ENCODE measurements at regions not wholly inside any gene's neighbourhood (a gene's known extent, or its start where the extent isn't known, plus 50 kb on each side); places are given as distances from the start of the nearest gene placed in this dataset.

GRCh38 chr2:237194906-237195305 is 109.2 kb downstream of the COPS8 start:
- no peak for TF ChIP-seq CTCF (IDR thresholded peaks at IDR 0.05)
- Histone ChIP-seq H3K27ac (no peak overlapping the region), H3K4me1 (peaks cover 0 to 32% (median 0%) of the 10 kb centered on the region in 9 donors), H3K27me3 (no peaks in the 10 kb centered on the region), H3K36me3 (no peaks in the 10 kb centered on the region), H3K9me3 (no peaks in the 10 kb centered on the region), H3K4me3 (no peak overlapping the region)
- intact Hi-C loops (cut with DNase I) = no loop called here
- DNase-seq (no peak), ATAC-seq (no peak)
- 95 to 97% methylated on average over 6 of the region's 6 CpGs for WGBS, 2 donors

- H3K4me1 ChIP-seq = peaks cover 0 to 26% (median 0%) of the 10 kb centered on the region in 9 donors
- H3K9me3 ChIP-seq = no peaks in the 10 kb centered on the region
- TF ChIP-seq CTCF (IDR thresholded peaks at IDR 0.05) = no peak
- 92 to 96% methylated on average over 10 of the region's 10 CpGs for WGBS, 2 donors
- H3K36me3 ChIP-seq = no peaks in the 10 kb centered on the region
- no peaks in the 10 kb centered on the region for H3K27me3 ChIP-seq
- intact Hi-C loops (cut with DNase I) = no loop called here
- no peak overlapping the region for H3K4me3 ChIP-seq
- ATAC-seq (no peak), DNase-seq (no peak)
- H3K27ac ChIP-seq = no peak overlapping the region
These were observed 109.9 kb downstream of the COPS8 start for GRCh38 chr2:237195396-237196120.

GRCh38 chr2:237196409-237196808 is 110.7 kb downstream of the COPS8 start:
- 54 to 76% methylated on average over 1 of the region's 1 CpG for WGBS, 2 donors
- H3K4me3 ChIP-seq = no peak overlapping the region
- no peaks in the 10 kb centered on the region for H3K27me3 ChIP-seq
- no peaks in the 10 kb centered on the region for H3K36me3 ChIP-seq
- no peaks in the 10 kb centered on the region for H3K9me3 ChIP-seq
- peak overlapping the region in 3 of 10 donors; percentile 2 to 66 (median 20) for H3K27ac ChIP-seq
- peaks cover 0 to 22% (median 3%) of the 10 kb centered on the region in 9 donors for H3K4me1 ChIP-seq
- no peak for TF ChIP-seq CTCF (IDR thresholded peaks at IDR 0.05)
- DNase-seq = no peak
- intact Hi-C loops (cut with DNase I) = no loop called here
- ATAC-seq = no peak

GRCh38 chr2:237196866-237197618 is 111.4 kb downstream of the COPS8 start:
- no peaks in the 10 kb centered on the region for H3K27me3 ChIP-seq
- H3K4me1 ChIP-seq = peaks cover 0 to 20% (median 0%) of the 10 kb centered on the region in 9 donors
- H3K36me3 ChIP-seq = no peaks in the 10 kb centered on the region
- peak overlapping the region in 5 of 10 donors; percentile 2 to 66 (median 23) for H3K27ac ChIP-seq
- ATAC-seq (peak in 4 of 8 donors; percentile 15 to 72 (median 38)), DNase-seq (no peak)
- TF ChIP-seq CTCF (IDR thresholded peaks at IDR 0.05) = no peak
- 87 to 92% methylated on average over 6 of the region's 6 CpGs for WGBS, 2 donors
- H3K9me3 ChIP-seq = peaks cover 0 to under 1% (median 0%) of the 10 kb centered on the region in 11 donors
- H3K4me3 ChIP-seq = no peak overlapping the region
- intact Hi-C loops (cut with DNase I) = no loop called here

All from heart right ventricle (tissue), 16 donors.